Right cardiac atrium (tissue), 5 donors: ENCODE measurements at regions not wholly inside any gene's neighbourhood (a gene's known extent, or its start where the extent isn't known, plus 50 kb on each side); places are given as distances from the start of the nearest gene placed in this dataset.
A peak's percentile ranks its signal among the peaks of the same experiment; 100 is the strongest.

Experiments used
- ATAC-seq, 2 donors: fragments of 200-7000 bp; cut with Tn5 transposase; one replicate each; pipeline versions ENCODE4 v1.8.0 to v1.9.1; 2020; ENCODE audit warnings: moderate library complexity in 2 of 2, mild to moderate bottlenecking in 1 of 2
- DNase-seq, 3 donors: peaks; one replicate each; pipeline ENCODE4 v3.0.0-alpha.2; 2020
- H3K27ac ChIP-seq: one replicate; pipeline ENCODE4 v1.5.1; 2013; ENCODE audit warnings: mild to moderate bottlenecking, low read length, control low read depth, moderate library complexity
- H3K27me3 ChIP-seq: one replicate; pipeline ENCODE4 v1.6.1; 2013; ENCODE audit not compliant: control insufficient read depth, insufficient read depth
- H3K4me1 ChIP-seq: one replicate; pipeline ENCODE4 v1.6.1; 2013; ENCODE audit warnings: low read length; ENCODE audit not compliant: control insufficient read depth, insufficient read depth
- H3K4me3 ChIP-seq: one replicate; pipeline ENCODE4 v1.5.1; 2013; ENCODE audit warnings: low read length, control low read depth
- H3K9me3 ChIP-seq: one replicate; pipeline ENCODE4 v1.6.1; 2013; ENCODE audit warnings: low read length; ENCODE audit not compliant: control insufficient read depth
- WGBS: extraction: QIAGEN DNeasy Blood & Tissue Kit; methylation state at CpG from one replicate; pipeline ENCODE4 v1.1.7; 2013; 5-methylcytosine and 5-hydroxymethylcytosine counted together
- intact Hi-C, 4 donors: fragments of 100-400 bp; cut with DNase I; formaldehyde crosslinking; loops; one replicate each; pipeline versions ENCODE4 v1.11.0 to v1.14.0; 2022 to 2023
- donor health status: healthy with polysubstance abuse.
- donor health status: DM: no; HTN: yes; CAD: no.
- donor health status: DM: no; HTN: no; CAD: no.
- donor health status: DM: no; HTN: yes; CAD: no; lungs with severe emphysema.
- donor health status: DM: yes; HTN: yes; CAD: no.

- intact Hi-C loops, result no loop called here
- Histone ChIP-seq H3K4me3 (no peak overlapping the region), H3K27ac (no peak overlapping the region), H3K9me3 (no peaks in the 10 kb centered on the region), H3K27me3 (no peaks in the 10 kb centered on the region), H3K4me1 (no peaks in the 10 kb centered on the region)
- ATAC-seq (no peak), DNase-seq (no peak)
- 23% methylated on average over 7 of the region's 7 CpGs for WGBS
These were observed 51.6 kb upstream of the KCND3 start for GRCh38 chr1:112040891-112041740.

GRCh38 chr1:112043901-112044300 is 54.4 kb upstream of the KCND3 start:
- no peak overlapping the region for H3K27ac ChIP-seq
- intact Hi-C loops, result no loop called here
- H3K9me3 ChIP-seq, result no peaks in the 10 kb centered on the region
- no peaks in the 10 kb centered on the region for H3K4me1 ChIP-seq
- DNase-seq, result no peak
- no peak for ATAC-seq
- no peaks in the 10 kb centered on the region for H3K27me3 ChIP-seq
- no peak overlapping the region for H3K4me3 ChIP-seq

DNA sequence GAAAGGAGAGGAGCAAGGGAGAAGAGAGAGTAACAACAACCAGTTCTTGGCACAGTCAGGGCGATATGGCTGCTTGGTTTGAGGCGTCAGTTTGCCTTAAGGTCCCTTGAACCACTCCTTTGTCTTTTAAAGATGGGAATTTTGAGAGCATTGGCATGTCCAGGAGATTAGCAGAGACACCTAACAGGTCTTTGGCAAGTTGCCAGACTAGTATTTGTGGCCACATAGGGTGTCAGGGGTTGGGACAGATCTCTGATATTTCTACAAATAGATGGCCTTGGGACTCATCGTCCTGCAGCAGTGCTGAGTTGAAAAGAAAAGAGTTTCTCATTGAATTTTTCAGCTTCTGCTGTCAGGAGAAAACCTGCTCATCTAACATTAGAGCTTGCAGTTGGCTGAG is 55.3 kb upstream of the KCND3 start:
- no peak overlapping the region for H3K4me3 ChIP-seq
- intact Hi-C loops, result no loop called here
- 70% methylated on average over 3 of the region's 3 CpGs for WGBS
- H3K27me3 ChIP-seq, result no peaks in the 10 kb centered on the region
- ATAC-seq (no peak), DNase-seq (no peak)
- no peaks in the 10 kb centered on the region for H3K4me1 ChIP-seq
- no peak overlapping the region for H3K27ac ChIP-seq
- H3K9me3 ChIP-seq, result no peaks in the 10 kb centered on the region

DNA sequence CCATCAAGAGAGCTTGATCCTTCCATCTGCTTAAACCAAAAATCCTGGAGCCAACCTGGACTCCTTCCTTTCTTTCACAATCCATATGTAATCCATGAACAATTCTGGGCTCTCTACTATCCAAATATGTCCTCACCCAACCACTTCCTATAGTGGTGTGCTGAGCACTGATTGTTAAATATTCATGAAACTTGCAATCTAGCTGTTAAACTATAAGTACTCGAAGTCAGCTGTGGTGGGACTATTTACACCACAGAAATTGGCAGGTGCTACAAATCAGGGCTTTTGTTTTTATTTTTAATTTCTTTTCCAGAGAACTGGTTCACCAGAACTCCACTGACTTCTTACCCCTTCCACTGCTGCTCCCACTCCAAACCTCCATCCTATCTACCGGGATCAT is 57.2 kb upstream of the KCND3 start:
- Histone ChIP-seq H3K27ac (no peak overlapping the region), H3K9me3 (no peaks in the 10 kb centered on the region), H3K27me3 (no peaks in the 10 kb centered on the region), H3K4me1 (no peaks in the 10 kb centered on the region), H3K4me3 (no peak overlapping the region)
- ATAC-seq (no peak), DNase-seq (no peak)
- 59% methylated on average over 2 of the region's 2 CpGs for WGBS
- intact Hi-C loops, result no loop called here

- Histone ChIP-seq H3K27ac (no peak overlapping the region), H3K9me3 (no peaks in the 10 kb centered on the region), H3K27me3 (no peaks in the 10 kb centered on the region), H3K4me1 (no peaks in the 10 kb centered on the region), H3K4me3 (no peak overlapping the region)
- ATAC-seq (no peak), DNase-seq (no peak)
- intact Hi-C loops, result no loop called here
- 77% methylated on average over 1 of the region's 1 CpG for WGBS
These were observed 59.0 kb upstream of the KCND3 start for GRCh38 chr1:112048421-112048820.

- ATAC-seq (peak; percentile 79 to 81), DNase-seq (peak in 1 of 3 donors; percentile 27)
- intact Hi-C loops, result loop anchor here in 1 of 4 donors (10.0 kb wide), 1 partner anchor 280 kb away; no protein-coding TSS in a partner anchor
- no peak overlapping the region for H3K27ac ChIP-seq
- 76% methylated on average over 2 of the region's 2 CpGs for WGBS
- no peak overlapping the region for H3K4me3 ChIP-seq
- H3K4me1 ChIP-seq, result no peaks in the 10 kb centered on the region
- H3K27me3 ChIP-seq, result no peaks in the 10 kb centered on the region
- H3K9me3 ChIP-seq, result no peaks in the 10 kb centered on the region
These were observed 65.0 kb upstream of the KCND3 start for GRCh38 chr1:112054510-112054909.

DNA sequence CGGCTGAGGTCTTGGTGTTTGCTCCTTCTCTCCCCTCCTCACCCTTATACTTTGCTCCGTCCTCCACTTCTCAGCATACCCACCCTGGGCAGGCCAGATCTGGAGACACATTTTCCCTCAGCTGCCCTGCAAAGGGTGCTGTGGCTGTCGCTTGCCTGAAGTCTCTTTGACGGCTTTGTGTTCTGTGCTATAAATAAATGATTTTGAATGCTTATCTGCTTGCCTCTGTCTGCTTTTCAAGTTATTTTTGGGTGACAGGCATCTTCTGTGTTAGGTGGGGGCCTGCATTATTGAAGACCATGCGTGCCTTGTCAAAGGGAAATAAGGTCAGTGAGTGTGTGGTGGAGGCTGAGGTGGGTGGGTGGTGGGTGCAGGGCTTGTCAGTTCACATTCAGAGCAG is 66.9 kb upstream of the KCND3 start:
- Histone ChIP-seq H3K4me3 (no peak overlapping the region), H3K4me1 (no peaks in the 10 kb centered on the region), H3K27me3 (no peaks in the 10 kb centered on the region), H3K9me3 (no peaks in the 10 kb centered on the region), H3K27ac (peak overlapping the region; percentile 80)
- DNase-seq (no peak), ATAC-seq (peak; percentile 53 to 61)
- 35% methylated on average over 5 of the region's 5 CpGs for WGBS
- intact Hi-C loops, result loop anchor here in 1 of 4 donors (10.0 kb wide), 1 partner anchor 278 kb away; no protein-coding TSS in a partner anchor

DNA sequence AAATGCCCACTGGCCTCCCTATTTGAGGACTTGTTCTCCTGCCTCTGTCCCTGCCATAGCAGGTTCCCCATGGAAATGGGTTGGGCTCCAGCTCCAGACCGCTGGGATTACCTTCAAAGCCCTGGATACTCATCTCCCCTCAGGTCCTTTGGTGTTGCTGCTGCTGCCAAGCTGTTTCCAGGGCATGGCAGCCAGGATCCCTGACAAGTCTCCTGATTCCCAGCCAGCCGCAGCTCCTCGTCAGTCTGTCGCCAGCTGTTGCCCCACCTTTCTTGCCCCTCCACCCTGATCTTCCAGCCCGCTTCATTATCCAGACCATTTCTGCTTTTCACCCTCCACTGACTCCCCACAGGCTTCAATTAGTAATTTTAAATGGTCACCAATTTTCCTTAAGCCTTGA is 68.3 kb upstream of the KCND3 start:
- Histone ChIP-seq H3K4me3 (no peak overlapping the region), H3K4me1 (no peaks in the 10 kb centered on the region), H3K9me3 (no peaks in the 10 kb centered on the region), H3K27ac (no peak overlapping the region), H3K27me3 (no peaks in the 10 kb centered on the region)
- ATAC-seq, result no peak
- peak in 1 of 3 donors; percentile 66 for DNase-seq
- intact Hi-C loops, result loop anchor here in 1 of 4 donors (10.0 kb wide), 1 partner anchor 277 kb away; no protein-coding TSS in a partner anchor
- 57% methylated on average over 5 of the region's 5 CpGs for whole genome bisulfite sequencing

- DNase-seq (no peak), ATAC-seq (no peak)
- intact Hi-C loops, result loop anchor here in 1 of 4 donors (10.0 kb wide), 1 partner anchor 276 kb away; no protein-coding TSS in a partner anchor
- H3K27me3 ChIP-seq, result no peaks in the 10 kb centered on the region
- no peaks in the 10 kb centered on the region for H3K4me1 ChIP-seq
- no peaks in the 10 kb centered on the region for H3K9me3 ChIP-seq
- no peak overlapping the region for H3K27ac ChIP-seq
- no peak overlapping the region for H3K4me3 ChIP-seq
- 75% methylated on average over 7 of the region's 7 CpGs for WGBS
These were observed 69.5 kb upstream of the KCND3 start for GRCh38 chr1:112058815-112059450.

GRCh38 chr1:112059679-112060078 is 70.2 kb upstream of the KCND3 start:
- ATAC-seq, result no peak
- H3K27ac ChIP-seq, result no peak overlapping the region
- H3K4me1 ChIP-seq, result no peaks in the 10 kb centered on the region
- DNase-seq, result no peak
- intact Hi-C loops, result loop anchor here in 1 of 4 donors (10.0 kb wide), 1 partner anchor 275 kb away; no protein-coding TSS in a partner anchor
- no peaks in the 10 kb centered on the region for H3K9me3 ChIP-seq
- no peaks in the 10 kb centered on the region for H3K27me3 ChIP-seq
- no peak overlapping the region for H3K4me3 ChIP-seq
- 71% methylated on average over 6 of the region's 6 CpGs for WGBS

- ATAC-seq (no peak), DNase-seq (no peak)
- Histone ChIP-seq H3K4me3 (no peak overlapping the region), H3K4me1 (no peaks in the 10 kb centered on the region), H3K27ac (no peak overlapping the region), H3K9me3 (no peaks in the 10 kb centered on the region), H3K27me3 (no peaks in the 10 kb centered on the region)
- WGBS, result 71% methylated on average over 1 of the region's 1 CpG
- intact Hi-C loops, result no loop called here
These were observed 70.8 kb upstream of the KCND3 start for GRCh38 chr1:112060261-112060660.
